GM19099 (cell line): ENCODE measurements at regions not wholly inside any gene's neighbourhood (a gene's known extent, or its start where the extent isn't known, plus 50 kb on each side); places are given as distances from the start of the nearest gene placed in this dataset.

Experiments used
- POLR2A ChIP-seq: IDR thresholded peaks from 3 replicates; pipeline ENCODE4 v1.6.1; 2011; ENCODE audit warnings: low read depth; ENCODE audit not compliant: insufficient read length; ENCODE audit errors: extremely low read depth

- TF ChIP-seq POLR2A: peak; percentile 6
These were observed 81.5 kb upstream of the PPARA start for GRCh38 chr22:46068593-46069491.

GRCh38 chr22:46069521-46070214 lies 80.7 kb upstream of the PPARA start:
- peak; percentile 9 for TF ChIP-seq POLR2A

- TF ChIP-seq POLR2A: peak; percentile 41
These were observed 80.0 kb upstream of the PPARA start for GRCh38 chr22:46070215-46070802.

- no peak for TF ChIP-seq POLR2A
These were observed 79.4 kb upstream of the PPARA start for GRCh38 chr22:46070803-46071450.

- peak; percentile 17 for TF ChIP-seq POLR2A
These were observed 78.7 kb upstream of the PPARA start for GRCh38 chr22:46071451-46072109.

- TF ChIP-seq POLR2A: no peak
These were observed 78.0 kb upstream of the PPARA start for GRCh38 chr22:46072110-46072881.

- no peak for TF ChIP-seq POLR2A
These were observed 77.2 kb upstream of the PPARA start for GRCh38 chr22:46072981-46073682.

GRCh38 chr22:46073683-46074504 lies 76.4 kb upstream of the PPARA start:
- no peak for TF ChIP-seq POLR2A

- no peak for TF ChIP-seq POLR2A
These were observed 75.4 kb upstream of the PPARA start for GRCh38 chr22:46074771-46075551.

- no peak for TF ChIP-seq POLR2A
These were observed 74.4 kb upstream of the PPARA start for GRCh38 chr22:46075764-46076531.
